AG04450 (cell line): ENCODE measurements at regions not wholly inside any gene's neighbourhood (a gene's known extent, or its start where the extent isn't known, plus 50 kb on each side); places are given as distances from the start of the nearest gene placed in this dataset.

Experiments used
- CTCF ChIA-PET: fragments of 300-600, 350-600 bp; formaldehyde crosslinking; extraction: SDS; loops from one replicate; lab custom pipeline; 2022; ENCODE audit warnings: antibody characterized with exemption, inconsistent platforms; lab: Charles Lee
- POLR2A ChIA-PET: fragments of 350-600 bp; formaldehyde crosslinking; extraction: SDS; loops from one replicate; lab custom pipeline; 2021; ENCODE audit warnings: antibody characterized with exemption, inconsistent platforms; lab: Yijun Ruan, JAX
- DNase-seq: peaks from one replicate; pipeline ENCODE4 v3.0.0-alpha.2; 2011; ENCODE audit warnings: low read depth, low spot score
- H3K27ac ChIP-seq: one replicate; pipeline ENCODE4 v1.5.1; 2012; ENCODE audit warnings: low read depth, low read length, control low read depth
- H3K27me3 ChIP-seq: one replicate; pipeline ENCODE4 v1.6.0; 2012; ENCODE audit warnings: low read length; ENCODE audit not compliant: control insufficient read depth, insufficient read depth
- H3K4me3 ChIP-seq: 2 replicates; pipeline ENCODE4 v1.5.1; 2011; ENCODE audit warnings: mild to moderate bottlenecking, low read depth, low read length, control low read depth
- H3K9me3 ChIP-seq: 2 replicates; pipeline ENCODE4 v1.5.1; 2012; ENCODE audit warnings: low read length; ENCODE audit not compliant: control insufficient read depth, insufficient read depth
- CTCF ChIP-seq: IDR thresholded peaks from 2 replicates; pipeline ENCODE4 v1.5.1; 2011; ENCODE audit warnings: low read depth, low read length, control low read depth, inconsistent platforms

DNA sequence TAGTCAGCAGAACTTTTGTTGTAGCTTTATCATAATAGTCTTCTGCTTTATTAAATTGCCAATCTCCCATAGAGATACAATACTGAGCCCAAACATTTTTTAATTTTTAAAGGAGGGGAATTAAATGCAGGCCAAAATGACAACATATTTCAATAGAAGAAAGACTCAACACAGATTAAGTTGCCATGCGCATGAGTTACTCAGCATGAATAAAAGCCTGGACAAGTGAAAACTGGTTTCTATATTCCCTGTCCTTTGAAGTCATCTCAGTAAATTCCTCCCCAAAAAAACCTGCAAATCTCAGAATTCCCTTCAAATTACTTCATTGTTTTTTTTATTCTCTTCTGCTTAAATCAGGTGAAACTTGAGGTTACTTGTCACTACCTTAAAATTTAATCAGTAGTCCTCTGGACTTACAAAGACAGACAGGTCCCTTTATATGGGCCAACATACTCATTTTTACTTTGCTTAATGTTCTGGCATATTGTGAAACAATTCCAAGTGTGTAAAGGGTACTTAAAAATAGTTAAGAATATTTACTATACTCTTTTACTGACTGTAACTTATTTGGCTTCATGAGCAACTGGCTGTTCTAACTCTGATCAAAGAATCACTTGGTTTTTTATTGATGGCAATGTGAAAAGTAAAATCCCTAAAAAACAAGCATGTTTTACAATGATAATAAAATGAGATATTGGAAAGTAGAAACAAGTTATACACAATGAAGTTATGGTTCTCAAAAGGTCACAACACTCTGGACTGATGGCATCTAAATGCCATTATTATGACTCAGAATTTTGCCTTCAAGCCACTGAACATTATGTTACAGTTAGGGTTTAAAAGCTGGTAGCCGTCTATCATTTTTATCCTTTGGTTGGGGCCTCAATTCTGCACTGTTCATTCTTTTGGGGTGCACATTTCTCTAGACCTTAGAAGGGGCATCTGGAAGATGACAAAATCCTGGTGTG lies 49.9 kb upstream of the COL21A1 start:
- CTCF ChIA-PET, result no interaction called here
- DNase-seq, result no peak

More for the DNA sequence above, 49.9 kb upstream of the COL21A1 start:
- TF ChIP-seq CTCF, result no peak
- Histone ChIP-seq H3K27me3 (no peaks in the 10 kb centered on the region), H3K4me3 (no peak overlapping the region), H3K27ac (no peak overlapping the region), H3K9me3 (no peaks in the 10 kb centered on the region)
- POLR2A ChIA-PET, result no interaction called here
